Testis (tissue), 2 donors: ENCODE measurements at regions not wholly inside any gene's neighbourhood (a gene's known extent, or its start where the extent isn't known, plus 50 kb on each side); places are given as distances from the start of the nearest gene placed in this dataset.

ENCODE experiments used
- CTCF ChIP-seq, 3 experiments: fragments of 450-650 bp in 2 of 3; fragments of 200-600 bp in 1 of 3; sonication (generic) in 1 of 3; IDR thresholded peaks; one replicate each; pipeline ENCODE4 v1.5.1; 2016 to 2019; ENCODE audit warnings: antibody characterized with exemption in 3 of 3, mild to moderate bottlenecking in 2 of 3, moderate library complexity in 1 of 3
- POLR2A ChIP-seq: fragments of 450-650 bp; IDR thresholded peaks from one replicate; pipeline ENCODE4 v1.6.1; 2017; ENCODE audit warnings: antibody characterized with exemption, mild to moderate bottlenecking, moderate library complexity

- TF ChIP-seq CTCF (IDR thresholded peaks at IDR 0.05): no peak
- TF ChIP-seq POLR2A: no peak
These were observed 74.4 kb upstream of the PDZD8 start for GRCh38 chr10:117449636-117450035.
